ENCODE measurements at regions not wholly inside any gene's neighbourhood (a gene's known extent, or its start where the extent isn't known, plus 50 kb on each side); places are given as distances from the start of the nearest gene placed in this dataset.

- TF ChIP-seq CTCF (IDR thresholded peaks at IDR 0.05) (no peak), POLR2A (IDR thresholded peaks at IDR 0.05) (no peak)
These were observed 65.6 kb downstream of the COL6A6 start for GRCh38 chr3:130582457-130583153.

Data from body of pancreas (tissue), 4 donors.